Ishikawa (cell line): ENCODE measurements at regions not wholly inside any gene's neighbourhood (a gene's known extent, or its start where the extent isn't known, plus 50 kb on each side); places are given as distances from the start of the nearest gene placed in this dataset.

Experiments
- EGR1 ChIP-seq: IDR thresholded peaks from 2 replicates; pipeline ENCODE4 v1.6.1; 2012
- FOXM1 ChIP-seq: IDR thresholded peaks from 2 replicates; pipeline ENCODE4 v1.6.1; 2012; ENCODE audit warnings: low read depth, borderline replicate concordance
- RAD21 ChIP-seq: IDR thresholded peaks from 2 replicates; pipeline ENCODE4 v1.6.1; 2012; ENCODE audit warnings: low read depth
- YY1 ChIP-seq: IDR thresholded peaks from 2 replicates; pipeline ENCODE4 v1.6.1; 2012; ENCODE audit warnings: low read depth
- TF ChIP-seq, protein P1 (sequence below): IDR thresholded peaks from 2 replicates; pipeline ENCODE4 v1.6.1; 2012

DNA sequence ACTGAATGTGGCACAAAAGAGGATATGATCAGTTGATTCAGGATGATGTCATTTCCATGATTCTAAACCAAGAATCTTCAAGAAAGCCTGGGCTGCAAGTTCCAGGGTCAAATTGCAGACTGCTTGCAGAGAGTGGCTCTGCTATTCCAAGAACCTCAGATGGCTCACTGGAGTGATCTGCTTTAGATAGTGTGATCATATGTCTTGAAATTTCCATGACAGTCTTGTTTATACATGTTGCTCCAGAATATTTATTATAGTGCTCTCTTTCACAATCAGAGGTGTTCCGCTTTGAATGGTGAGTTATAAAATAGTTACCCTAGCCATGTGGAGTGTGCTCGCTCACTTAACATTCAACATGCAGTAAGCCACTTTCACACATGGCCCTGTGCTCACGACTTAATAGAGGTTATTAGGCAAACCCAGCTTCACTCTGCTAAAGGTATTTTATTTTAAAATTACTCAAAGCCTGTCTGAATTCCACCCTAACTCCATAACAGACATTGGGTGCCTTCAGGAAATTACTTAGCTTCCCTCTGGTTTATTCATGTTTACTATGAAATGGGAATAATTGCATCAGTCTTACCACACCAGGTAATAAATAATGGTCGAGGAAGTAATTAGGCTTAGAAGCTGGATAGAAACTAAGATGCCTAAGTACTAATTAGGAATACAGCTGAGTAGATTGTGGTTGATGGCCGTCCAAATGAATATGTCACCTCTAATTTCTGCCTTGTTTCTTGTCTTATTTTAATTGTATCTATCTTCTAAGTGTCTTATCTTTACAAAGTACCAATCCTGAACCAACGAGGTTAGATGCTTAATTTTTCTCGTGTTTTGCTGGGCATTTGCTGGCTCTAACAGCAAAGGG is 187.9 kb downstream of the ETS1 start:
- TF ChIP-seq FOXM1 (no peak), RAD21 (no peak), EGR1 (no peak), YY1 (no peak)
- TF ChIP-seq, protein P1, sequence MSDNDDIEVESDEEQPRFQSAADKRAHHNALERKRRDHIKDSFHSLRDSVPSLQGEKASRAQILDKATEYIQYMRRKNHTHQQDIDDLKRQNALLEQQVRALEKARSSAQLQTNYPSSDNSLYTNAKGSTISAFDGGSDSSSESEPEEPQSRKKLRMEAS = no peak
